Vagina (tissue), 2 donors: ENCODE measurements at regions not wholly inside any gene's neighbourhood (a gene's known extent, or its start where the extent isn't known, plus 50 kb on each side); places are given as distances from the start of the nearest gene placed in this dataset.

ENCODE experiments used
- DNase-seq, 2 donors: peaks; one replicate each; pipeline ENCODE4 v3.0.0-alpha.2; 2017; ENCODE audit errors: extremely low spot score in 2 of 2
- H3K27ac ChIP-seq: fragments of 200-600 bp; sonication (generic); one replicate; pipeline ENCODE4 v1.5.1; 2019
- H3K27me3 ChIP-seq: fragments of 200-600 bp; sonication (generic); one replicate; pipeline ENCODE4 v1.5.1; 2019
- H3K36me3 ChIP-seq, 2 donors: fragments of 200-600 bp; sonication (generic); one replicate each; pipeline ENCODE4 v1.5.1; 2017 to 2019
- H3K4me1 ChIP-seq: fragments of 200-600 bp; sonication (generic); one replicate; pipeline ENCODE4 v1.5.1; 2019
- H3K4me3 ChIP-seq, 2 donors: fragments of 200-600 bp; sonication (generic); 1 replicate in 1 of 2; 2 replicates in 1 of 2; pipeline ENCODE4 v1.5.1; 2016 to 2019
- H3K9me3 ChIP-seq: fragments of 200-600 bp; sonication (generic); one replicate; pipeline ENCODE4 v1.5.1; 2019
- CTCF ChIP-seq, 3 experiments: fragments of 450-650 bp in 2 of 3; fragments of 200-600 bp in 1 of 3; sonication (generic) in 1 of 3; IDR thresholded peaks; one replicate each; pipeline ENCODE4 v1.5.1; 2017 to 2019; ENCODE audit warnings: antibody characterized with exemption in 3 of 3, mild to moderate bottlenecking in 2 of 3, moderate library complexity in 2 of 3
- POLR2A ChIP-seq, 2 donors: fragments of 450-650 bp; IDR thresholded peaks; one replicate each; pipeline ENCODE4 v1.6.1; 2017; ENCODE audit warnings: antibody characterized with exemption in 2 of 2, mild to moderate bottlenecking in 2 of 2, moderate library complexity in 2 of 2
- POLR2AphosphoS5 ChIP-seq, 2 donors: sonication (generic); formaldehyde crosslinking; IDR thresholded peaks; one replicate each; pipeline ENCODE4 v1.9.0; 2017; ENCODE audit warnings: antibody characterized with exemption in 2 of 2, mild to moderate bottlenecking in 2 of 2, low read depth in 1 of 2; ENCODE audit not compliant: insufficient read depth in 1 of 2
- intact Hi-C: fragments of 100-400 bp; cut with DNase I; formaldehyde crosslinking; loops from one replicate; pipeline ENCODE4 v1.15.1; 2023

DNA sequence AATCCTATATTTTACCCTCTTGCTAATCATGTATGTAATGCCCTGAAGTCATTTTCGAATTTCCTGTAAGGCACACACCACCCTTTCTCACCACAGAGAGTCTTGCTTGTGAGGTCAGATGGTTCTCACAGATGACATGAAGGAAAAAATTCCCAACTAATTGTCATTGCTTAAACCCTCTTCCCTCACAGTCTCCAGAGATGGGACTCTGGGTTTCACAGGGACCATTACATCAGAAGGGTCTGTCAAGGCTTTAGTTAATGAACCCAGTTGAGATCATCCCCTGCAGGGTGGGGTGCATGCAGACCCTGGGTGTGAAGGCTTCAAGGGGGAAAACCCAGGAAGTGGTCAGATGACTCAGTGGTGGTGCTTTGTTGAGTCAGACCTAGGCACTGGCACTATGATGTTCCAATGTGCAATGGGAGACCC is 229.6 kb downstream of the BCAT1 start:
- TF ChIP-seq POLR2AphosphoS5 (IDR thresholded peaks at IDR 0.05; ENCODE audit: insufficient read depth in 1 of 2, low read depth in 1 of 2), result no peak
- TF ChIP-seq POLR2A (IDR thresholded peaks at IDR 0.05), result no peak
- no peak for TF ChIP-seq CTCF (IDR thresholded peaks at IDR 0.05)
- H3K4me1 ChIP-seq, result no peaks in the 10 kb centered on the region
- DNase-seq, result no peak
- H3K36me3 ChIP-seq, result no peaks in the 10 kb centered on the region
- intact Hi-C loops, result no loop called here
- H3K27me3 ChIP-seq, result no peaks in the 10 kb centered on the region
- H3K27ac ChIP-seq, result no peak overlapping the region
- H3K9me3 ChIP-seq, result no peaks in the 10 kb centered on the region
- no peak overlapping the region for H3K4me3 ChIP-seq

DNA sequence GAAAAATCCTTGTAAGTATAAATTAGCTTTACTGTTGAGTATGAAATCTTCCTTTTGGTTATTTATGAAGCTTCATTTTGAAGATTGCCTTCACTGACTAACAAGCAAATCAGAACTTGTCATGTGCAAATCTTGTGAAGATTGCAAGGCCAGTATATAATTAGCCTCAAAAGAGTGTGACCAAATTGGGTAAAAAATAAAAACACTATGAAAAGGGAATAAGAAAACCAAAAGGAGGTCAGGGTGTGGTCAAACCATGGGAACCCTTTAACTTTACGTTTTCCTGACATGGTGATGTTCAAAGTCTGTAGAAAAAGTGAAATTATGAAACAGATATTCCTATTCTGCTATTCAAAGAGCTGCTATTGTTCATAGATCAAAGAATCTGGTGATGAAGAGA is 230.3 kb downstream of the BCAT1 start:
- TF ChIP-seq POLR2AphosphoS5 (IDR thresholded peaks at IDR 0.05; ENCODE audit: insufficient read depth in 1 of 2, low read depth in 1 of 2) (no peak), CTCF (IDR thresholded peaks at IDR 0.05) (no peak), POLR2A (IDR thresholded peaks at IDR 0.05) (no peak)
- DNase-seq, result no peak
- Histone ChIP-seq H3K36me3 (no peaks in the 10 kb centered on the region), H3K27me3 (no peaks in the 10 kb centered on the region), H3K4me1 (no peaks in the 10 kb centered on the region), H3K9me3 (no peaks in the 10 kb centered on the region), H3K27ac (no peak overlapping the region), H3K4me3 (no peak overlapping the region)
- intact Hi-C loops, result no loop called here

GRCh38 chr12:24714237-24714636 is 234.7 kb downstream of the BCAT1 start:
- Histone ChIP-seq H3K27me3 (no peaks in the 10 kb centered on the region), H3K9me3 (no peaks in the 10 kb centered on the region), H3K36me3 (no peaks in the 10 kb centered on the region), H3K4me3 (no peak overlapping the region), H3K27ac (no peak overlapping the region), H3K4me1 (no peaks in the 10 kb centered on the region)
- no peak for DNase-seq
- TF ChIP-seq POLR2A (IDR thresholded peaks at IDR 0.05) (no peak), CTCF (IDR thresholded peaks at IDR 0.05) (no peak), POLR2AphosphoS5 (IDR thresholded peaks at IDR 0.05; ENCODE audit: insufficient read depth in 1 of 2, low read depth in 1 of 2) (no peak)
- intact Hi-C loops, result no loop called here

GRCh38 chr12:24711056-24712008 is 237.6 kb downstream of the BCAT1 start:
- no peak overlapping the region for H3K4me3 ChIP-seq
- no peaks in the 10 kb centered on the region for H3K27me3 ChIP-seq
- H3K9me3 ChIP-seq, result no peaks in the 10 kb centered on the region
- no peak overlapping the region for H3K27ac ChIP-seq
- no peaks in the 10 kb centered on the region for H3K36me3 ChIP-seq
- no peaks in the 10 kb centered on the region for H3K4me1 ChIP-seq
- intact Hi-C loops, result no loop called here
- DNase-seq, result no peak
- TF ChIP-seq POLR2A (IDR thresholded peaks at IDR 0.05) (no peak), CTCF (IDR thresholded peaks at IDR 0.05) (no peak)

GRCh38 chr12:24709216-24709615 is 239.7 kb downstream of the BCAT1 start:
- Histone ChIP-seq H3K4me3 (no peak overlapping the region), H3K27me3 (no peaks in the 10 kb centered on the region), H3K9me3 (no peaks in the 10 kb centered on the region), H3K4me1 (no peaks in the 10 kb centered on the region), H3K36me3 (no peaks in the 10 kb centered on the region), H3K27ac (no peak overlapping the region)
- intact Hi-C loops, result loop anchor here (10.0 kb wide), 1 partner anchor 46 kb away; no protein-coding TSS in a partner anchor
- TF ChIP-seq POLR2AphosphoS5 (IDR thresholded peaks at IDR 0.05; ENCODE audit: insufficient read depth in 1 of 2, low read depth in 1 of 2) (no peak), POLR2A (IDR thresholded peaks at IDR 0.05) (no peak), CTCF (IDR thresholded peaks at IDR 0.05) (no peak)
- no peak for DNase-seq
